ENCODE measurements at regions not wholly inside any gene's neighbourhood (a gene's known extent, or its start where the extent isn't known, plus 50 kb on each side); places are given as distances from the start of the nearest gene placed in this dataset.

DNA sequence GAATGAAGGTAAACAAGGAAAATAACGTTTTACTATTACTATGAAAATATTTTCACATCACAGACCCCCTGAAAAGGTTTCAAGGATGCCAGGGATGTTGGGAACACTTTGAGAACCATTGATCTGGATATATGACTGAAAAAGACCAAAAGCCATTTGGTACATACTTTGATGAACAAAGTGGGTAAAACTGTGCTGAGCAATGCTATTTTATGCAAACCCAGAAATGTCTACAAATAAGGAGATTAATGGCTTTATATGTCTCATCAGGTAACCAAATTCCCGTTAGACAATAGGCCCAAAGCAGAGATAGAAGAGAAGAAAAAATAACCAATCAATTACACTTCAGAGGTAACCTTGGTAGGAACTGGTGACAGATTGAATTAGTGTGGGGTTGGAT lies 101.4 kb upstream of the CNKSR3 start:
- no peak for TF ChIP-seq CTCF (IDR thresholded peaks at IDR 0.05 in 4 of 5, conservative IDR thresholded peaks at IDR 0.05 in 1 of 5)
- TF ChIP-seq POLR2A (IDR thresholded peaks at IDR 0.05) = no peak
